ENCODE measurements at regions not wholly inside any gene's neighbourhood (a gene's known extent, or its start where the extent isn't known, plus 50 kb on each side); places are given as distances from the start of the nearest gene placed in this dataset.

GRCh38 chr2:16063955-16064633 lies 123.7 kb downstream of the MYCN start:
- WGBS = 95% methylated on average over 4 of the region's 4 CpGs
- TF ChIP-seq RAD21 (IDR thresholded peaks at IDR 0.05) (no peak), NR2F2 (IDR thresholded peaks at IDR 0.05) (no peak), GABPA (IDR thresholded peaks at IDR 0.05 in 1 of 2, conservative IDR thresholded peaks at IDR 0.05 in 1 of 2) (no peak), YY1 (IDR thresholded peaks at IDR 0.05) (no peak), HNF4G (IDR thresholded peaks at IDR 0.05) (no peak), RXRA (IDR thresholded peaks at IDR 0.05) (no peak), EGR1 (IDR thresholded peaks at IDR 0.05; ENCODE audit: low read depth in 2 of 2) (no peak), HNF4A (conservative IDR thresholded peaks at IDR 0.05) (no peak), ZBTB33 (IDR thresholded peaks at IDR 0.05) (no peak), FOXA1 (IDR thresholded peaks at IDR 0.05) (no peak), REST (IDR thresholded peaks at IDR 0.05) (no peak), SP1 (IDR thresholded peaks at IDR 0.05) (no peak), JUND (IDR thresholded peaks at IDR 0.05) (no peak), FOXA2 (IDR thresholded peaks at IDR 0.05) (no peak)
- TF ChIP-seq, protein P1, sequence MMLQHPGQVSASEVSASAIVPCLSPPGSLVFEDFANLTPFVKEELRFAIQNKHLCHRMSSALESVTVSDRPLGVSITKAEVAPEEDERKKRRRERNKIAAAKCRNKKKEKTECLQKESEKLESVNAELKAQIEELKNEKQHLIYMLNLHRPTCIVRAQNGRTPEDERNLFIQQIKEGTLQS (IDR thresholded peaks at IDR 0.05) = no peak
- TF ChIP-seq, protein P2, sequence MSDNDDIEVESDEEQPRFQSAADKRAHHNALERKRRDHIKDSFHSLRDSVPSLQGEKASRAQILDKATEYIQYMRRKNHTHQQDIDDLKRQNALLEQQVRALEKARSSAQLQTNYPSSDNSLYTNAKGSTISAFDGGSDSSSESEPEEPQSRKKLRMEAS (IDR thresholded peaks at IDR 0.05) = no peak
- H3K4me1 ChIP-seq (ENCODE audit: control insufficient read depth in 4 of 4, insufficient read depth in 4 of 4, low read length in 3 of 4) = no peaks in the 10 kb centered on the region
- no peak overlapping the region for H3K27ac ChIP-seq (ENCODE audit: low read depth in 1 of 2, low read length in 2 of 2)
- no peak overlapping the region for H3K9ac ChIP-seq (ENCODE audit: low read depth in 1 of 2, low read length in 2 of 2)
- no peak overlapping the region for H3K4me3 ChIP-seq (ENCODE audit: low read depth in 1 of 3, low read length in 3 of 3)
- no peaks in the 10 kb centered on the region for H3K36me3 ChIP-seq (ENCODE audit: control insufficient read depth in 4 of 4, insufficient read depth in 3 of 4, low read depth in 1 of 4, low read length in 3 of 4)
- peaks cover 2 to 13% (median 4%) of the 10 kb centered on the region in 4 donors for H3K9me3 ChIP-seq (ENCODE audit: control insufficient read depth in 4 of 4, low read length in 3 of 4)
- DNase-seq (ENCODE audit: low spot score) = no peak
- H3K27me3 ChIP-seq (ENCODE audit: control insufficient read depth in 4 of 4, insufficient read depth in 4 of 4, low read length in 3 of 4) = no peaks in the 10 kb centered on the region

GRCh38 chr2:16063251-16063850 lies 123.0 kb downstream of the MYCN start:
- H3K9me3 ChIP-seq (ENCODE audit: control insufficient read depth in 4 of 4, low read length in 3 of 4) = peaks cover 2 to 13% (median 4%) of the 10 kb centered on the region in 4 donors
- no peak for DNase-seq (ENCODE audit: low spot score)
- H3K27me3 ChIP-seq (ENCODE audit: control insufficient read depth in 4 of 4, insufficient read depth in 4 of 4, low read length in 3 of 4) = no peaks in the 10 kb centered on the region
- no peaks in the 10 kb centered on the region for H3K4me1 ChIP-seq (ENCODE audit: control insufficient read depth in 4 of 4, insufficient read depth in 4 of 4, low read length in 3 of 4)
- H3K9ac ChIP-seq (ENCODE audit: low read depth in 1 of 2, low read length in 2 of 2) = no peak overlapping the region
- H3K27ac ChIP-seq (ENCODE audit: low read depth in 1 of 2, low read length in 2 of 2) = no peak overlapping the region
- WGBS = 82% methylated on average over 4 of the region's 4 CpGs
- no peaks in the 10 kb centered on the region for H3K36me3 ChIP-seq (ENCODE audit: control insufficient read depth in 4 of 4, insufficient read depth in 3 of 4, low read depth in 1 of 4, low read length in 3 of 4)
- TF ChIP-seq SP1 (IDR thresholded peaks at IDR 0.05) = no peak
- no peak for TF ChIP-seq REST (IDR thresholded peaks at IDR 0.05)
- H3K4me3 ChIP-seq (ENCODE audit: low read depth in 1 of 3, low read length in 3 of 3) = no peak overlapping the region
